Kidney (tissue), 13 donors: ENCODE measurements at regions not wholly inside any gene's neighbourhood (a gene's known extent, or its start where the extent isn't known, plus 50 kb on each side); places are given as distances from the start of the nearest gene placed in this dataset.

Experiments used
- DNase-seq, 5 donors: peaks; one replicate each; pipeline ENCODE4 v3.0.0-alpha.2; 2013 to 2020
- FAIRE-seq: peaks from 2 replicates; lab custom pipeline; 2012; peaks lifted over from hg19 to GRCh38; lab: Jason Lieb, UNC
- H3K27ac ChIP-seq, 2 donors: one replicate each; pipeline ENCODE4 v1.7.0; 2013; ENCODE audit warnings: low read depth in 2 of 2, low read length in 2 of 2, inconsistent platforms in 1 of 2
- H3K27me3 ChIP-seq: one replicate; pipeline ENCODE4 v1.7.1; 2013; ENCODE audit warnings: low read length, inconsistent platforms; ENCODE audit not compliant: control insufficient read depth, insufficient read depth
- H3K36me3 ChIP-seq, 3 donors: one replicate each; pipeline versions ENCODE4 v1.7.0 to v1.7.1; 2013; ENCODE audit warnings: low read length in 3 of 3, control low read depth in 1 of 3, inconsistent platforms in 1 of 3; ENCODE audit not compliant: insufficient read depth in 3 of 3, control insufficient read depth in 2 of 3
- H3K4me1 ChIP-seq, 3 donors: one replicate each; pipeline versions ENCODE4 v1.7.0 to v1.7.1; 2013; ENCODE audit warnings: low read length in 3 of 3, inconsistent platforms in 1 of 3, low read depth in 1 of 3; ENCODE audit not compliant: control insufficient read depth in 2 of 3, insufficient read depth in 2 of 3
- H3K4me3 ChIP-seq, 3 donors: one replicate each; pipeline versions ENCODE4 v1.7.0 to v1.8.1; 2013; ENCODE audit warnings: low read length in 3 of 3, control low read depth in 1 of 3, inconsistent platforms in 1 of 3
- H3K9ac ChIP-seq, 3 donors: one replicate each; pipeline versions ENCODE4 v1.7.0 to v1.7.1; 2013; ENCODE audit warnings: low read length in 3 of 3, control low read depth in 1 of 3, inconsistent platforms in 1 of 3
- H3K9me3 ChIP-seq, 3 donors: one replicate each; pipeline versions ENCODE4 v1.7.0 to v1.7.1; 2013; ENCODE audit warnings: low read length in 3 of 3, control low read depth in 1 of 3, inconsistent platforms in 1 of 3; ENCODE audit not compliant: control insufficient read depth in 2 of 3, insufficient read depth in 1 of 3
- intact Hi-C: fragments of 100-400 bp; cut with DNase I; formaldehyde crosslinking; loops from one replicate; pipeline ENCODE4 v1.11.1; 2022
- TF ChIP-seq, protein P1 (sequence below): IDR thresholded peaks from 3 replicates; pipeline ENCODE4 v1.5.1; 2012; ENCODE audit warnings: mild to moderate bottlenecking, moderate library complexity, borderline replicate concordance; ENCODE audit not compliant: insufficient read depth; ENCODE audit errors: extremely low read depth
- donor health status: control.
- donor health status: control.
- donor health status: control.
- donor health status: control.
- donor health status: control.
- donor health status: DM: yes; HTN: yes; CAD: no.
- donor health status: Normal renal cell carcinoma (clear cell type).

GRCh38 chr6:138588805-138589434 is 89.6 kb upstream of the NHSL1 start:
- intact Hi-C loops = loop anchor here (5.0 kb wide), 1 partner anchor 178 kb away; no protein-coding TSS in a partner anchor

DNA sequence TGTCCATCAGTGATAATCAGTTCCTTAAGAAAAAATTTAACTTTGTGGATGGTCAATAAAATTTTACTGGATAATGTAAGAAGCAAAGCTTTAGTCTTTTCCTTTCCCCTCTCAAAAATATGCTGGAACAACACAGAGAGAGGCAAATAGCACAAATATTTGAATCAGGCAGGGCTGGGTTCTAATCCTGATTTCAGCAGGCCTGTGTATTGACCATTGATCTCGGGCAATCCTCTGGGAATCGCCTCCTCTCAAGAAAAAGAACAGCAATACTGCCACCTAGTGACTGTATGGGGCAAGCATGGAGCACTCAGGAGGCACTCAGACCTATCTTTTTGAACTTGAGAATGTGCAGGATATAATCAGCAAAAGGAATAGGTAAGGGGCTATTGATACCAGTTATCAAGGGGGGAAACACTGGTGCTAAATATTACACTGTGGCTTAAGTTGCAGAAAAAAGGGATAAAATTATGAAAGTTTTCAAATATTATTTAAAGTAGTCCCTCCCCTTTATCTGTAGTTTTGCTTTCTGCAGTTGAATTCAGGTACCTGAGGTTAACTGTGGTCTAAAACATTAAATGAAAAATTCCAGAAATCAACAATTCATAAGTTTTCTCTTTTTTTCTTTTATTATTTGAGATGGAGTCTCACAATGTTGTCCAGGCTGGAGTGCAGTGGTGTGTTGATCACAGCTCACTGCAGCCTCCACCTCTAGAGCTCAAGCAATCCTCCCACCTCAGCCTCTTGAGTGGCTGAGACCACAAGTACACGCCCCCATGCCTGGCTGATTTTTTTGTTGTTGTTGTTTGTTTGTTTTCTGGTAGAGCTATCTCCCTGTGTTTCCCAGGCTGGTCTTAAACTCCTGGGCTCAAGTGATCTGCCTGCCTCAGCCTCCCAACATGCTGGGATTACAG is 91.8 kb upstream of the NHSL1 start:
- Histone ChIP-seq H3K4me3 (no peak overlapping the region), H3K9ac (no peak overlapping the region), H3K36me3 (no peaks in the 10 kb centered on the region), H3K9me3 (no peaks in the 10 kb centered on the region), H3K27me3 (no peaks in the 10 kb centered on the region), H3K27ac (no peak overlapping the region), H3K4me1 (peaks cover 3 to 10% (median 7%) of the 10 kb centered on the region in 3 donors)
- no peak for FAIRE-seq
- DNase-seq = peak in 4 of 5 donors; percentile 58 to 84 (median 64)
- intact Hi-C loops = no loop called here
- TF ChIP-seq, protein P1, sequence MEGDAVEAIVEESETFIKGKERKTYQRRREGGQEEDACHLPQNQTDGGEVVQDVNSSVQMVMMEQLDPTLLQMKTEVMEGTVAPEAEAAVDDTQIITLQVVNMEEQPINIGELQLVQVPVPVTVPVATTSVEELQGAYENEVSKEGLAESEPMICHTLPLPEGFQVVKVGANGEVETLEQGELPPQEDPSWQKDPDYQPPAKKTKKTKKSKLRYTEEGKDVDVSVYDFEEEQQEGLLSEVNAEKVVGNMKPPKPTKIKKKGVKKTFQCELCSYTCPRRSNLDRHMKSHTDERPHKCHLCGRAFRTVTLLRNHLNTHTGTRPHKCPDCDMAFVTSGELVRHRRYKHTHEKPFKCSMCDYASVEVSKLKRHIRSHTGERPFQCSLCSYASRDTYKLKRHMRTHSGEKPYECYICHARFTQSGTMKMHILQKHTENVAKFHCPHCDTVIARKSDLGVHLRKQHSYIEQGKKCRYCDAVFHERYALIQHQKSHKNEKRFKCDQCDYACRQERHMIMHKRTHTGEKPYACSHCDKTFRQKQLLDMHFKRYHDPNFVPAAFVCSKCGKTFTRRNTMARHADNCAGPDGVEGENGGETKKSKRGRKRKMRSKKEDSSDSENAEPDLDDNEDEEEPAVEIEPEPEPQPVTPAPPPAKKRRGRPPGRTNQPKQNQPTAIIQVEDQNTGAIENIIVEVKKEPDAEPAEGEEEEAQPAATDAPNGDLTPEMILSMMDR = peak; percentile 78

More at GRCh38 chr6:138588805-138589434, 89.6 kb upstream of the NHSL1 start:
- no peak for FAIRE-seq
- peak in 4 of 5 donors; percentile 67 to 90 (median 73) for DNase-seq
- no peaks in the 10 kb centered on the region for H3K27me3 ChIP-seq
- H3K36me3 ChIP-seq = no peaks in the 10 kb centered on the region
- peak overlapping the region in 1 of 3 donors; percentile 6 for H3K4me3 ChIP-seq
- TF ChIP-seq, protein P1 = peak; percentile 94
- H3K4me1 ChIP-seq = peaks cover 3 to 5% (median 4%) of the 10 kb centered on the region in 3 donors
- H3K9ac ChIP-seq = no peak overlapping the region
- H3K9me3 ChIP-seq = no peaks in the 10 kb centered on the region
- H3K27ac ChIP-seq = no peak overlapping the region

- TF ChIP-seq, protein P1 = no peak
- peaks cover 3 to 10% (median 7%) of the 10 kb centered on the region in 3 donors for H3K4me1 ChIP-seq
- FAIRE-seq = no peak
- H3K27ac ChIP-seq = peak overlapping the region; percentile 32 to 57
- no peaks in the 10 kb centered on the region for H3K27me3 ChIP-seq
- peak in 2 of 5 donors; percentile 60 to 75 for DNase-seq
- no peaks in the 10 kb centered on the region for H3K9me3 ChIP-seq
- no peak overlapping the region for H3K9ac ChIP-seq
- no peaks in the 10 kb centered on the region for H3K36me3 ChIP-seq
- intact Hi-C loops = no loop called here
- peak overlapping the region in 2 of 3 donors; percentile 20 to 31 for H3K4me3 ChIP-seq
Observed at GRCh38 chr6:138592749-138593123, 93.4 kb upstream of the NHSL1 start.
